ENCODE measurements at regions not wholly inside any gene's neighbourhood (a gene's known extent, or its start where the extent isn't known, plus 50 kb on each side); places are given as distances from the start of the nearest gene placed in this dataset.

GRCh38 chr17:69732272-69732918 is 317.9 kb downstream of the MAP2K6 start:
- DNase-seq: no peak
- 90 to 99% methylated on average over 3 of the region's 3 CpGs for WGBS, 2 donors
- no peaks in the 10 kb centered on the region for H3K27me3 ChIP-seq
- H3K4me3 ChIP-seq: no peak overlapping the region
- no peak for TF ChIP-seq POLR2A (IDR thresholded peaks at IDR 0.05)
- TF ChIP-seq CTCF (IDR thresholded peaks at IDR 0.05): no peak
- H3K9me3 ChIP-seq: no peaks in the 10 kb centered on the region
- H3K4me1 ChIP-seq: no peaks in the 10 kb centered on the region
- intact Hi-C loops (cut with DNase I; ENCODE audit: low total_unique reads): no loop called here
- no peak overlapping the region for H3K27ac ChIP-seq
- H3K36me3 ChIP-seq (ENCODE audit: low read depth, missing control alignments): no peaks in the 10 kb centered on the region

DNA sequence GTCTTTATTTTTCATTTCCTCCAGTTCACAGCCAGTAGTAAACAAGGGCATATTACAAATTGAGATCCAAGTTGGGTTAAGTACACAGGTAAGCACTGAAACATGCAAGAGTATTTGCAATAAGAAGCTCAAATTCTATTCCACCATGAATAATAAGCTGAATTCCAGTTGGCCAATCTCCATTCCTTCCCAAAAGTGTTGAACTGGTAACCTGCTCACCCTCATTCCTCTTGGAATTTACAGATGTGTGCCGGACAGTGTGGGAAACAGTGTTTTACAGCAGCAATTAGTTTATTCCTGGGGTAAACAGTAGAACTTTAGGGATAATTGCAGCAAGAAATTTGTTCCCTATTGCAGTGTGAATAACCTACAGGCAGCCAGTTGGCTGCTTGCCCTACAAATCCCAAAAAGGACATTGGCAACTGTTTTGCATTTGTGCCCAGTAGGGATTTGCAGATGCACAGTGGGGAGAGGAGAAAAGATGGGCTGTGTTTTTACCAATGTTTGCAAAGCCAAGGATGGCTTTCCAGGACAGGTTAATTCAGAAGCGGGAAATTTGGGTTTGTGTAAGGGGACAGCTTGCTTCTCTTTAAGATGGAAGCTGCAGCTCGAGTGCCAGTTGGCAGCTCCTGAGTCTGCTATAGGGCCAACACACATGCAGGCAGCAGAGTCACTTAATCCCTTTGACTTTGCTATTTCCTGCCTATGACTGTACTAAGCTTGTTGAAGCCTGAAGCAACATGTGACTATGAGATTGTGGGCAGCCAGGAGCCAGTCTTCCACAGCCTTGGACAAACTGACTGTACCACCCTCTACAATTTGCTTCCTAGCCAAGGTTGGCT is 318.9 kb downstream of the MAP2K6 start:
- DNase-seq: no peak
- H3K27ac ChIP-seq: no peak overlapping the region
- H3K27me3 ChIP-seq: no peaks in the 10 kb centered on the region
- 66 to 81% methylated on average over 3 of the region's 3 CpGs for WGBS, 2 donors
- TF ChIP-seq POLR2A (IDR thresholded peaks at IDR 0.05) (no peak), CTCF (IDR thresholded peaks at IDR 0.05) (no peak)
- no peak overlapping the region for H3K4me3 ChIP-seq
- no peaks in the 10 kb centered on the region for H3K9me3 ChIP-seq
- intact Hi-C loops (cut with DNase I; ENCODE audit: low total_unique reads): no loop called here
- no peaks in the 10 kb centered on the region for H3K36me3 ChIP-seq (ENCODE audit: low read depth, missing control alignments)
- H3K4me1 ChIP-seq: no peaks in the 10 kb centered on the region

GRCh38 chr17:69734656-69735055 is 320.2 kb downstream of the MAP2K6 start:
- Histone ChIP-seq H3K27me3 (no peaks in the 10 kb centered on the region), H3K36me3 (ENCODE audit: low read depth, missing control alignments) (no peaks in the 10 kb centered on the region), H3K4me1 (no peaks in the 10 kb centered on the region), H3K27ac (no peak overlapping the region), H3K4me3 (no peak overlapping the region), H3K9me3 (no peaks in the 10 kb centered on the region)
- DNase-seq: no peak
- TF ChIP-seq CTCF (IDR thresholded peaks at IDR 0.05) (no peak), POLR2A (IDR thresholded peaks at IDR 0.05) (no peak)
- 100% methylated on average over 1 of the region's 1 CpG for WGBS, 2 donors
- intact Hi-C loops (cut with DNase I; ENCODE audit: low total_unique reads): no loop called here

DNA sequence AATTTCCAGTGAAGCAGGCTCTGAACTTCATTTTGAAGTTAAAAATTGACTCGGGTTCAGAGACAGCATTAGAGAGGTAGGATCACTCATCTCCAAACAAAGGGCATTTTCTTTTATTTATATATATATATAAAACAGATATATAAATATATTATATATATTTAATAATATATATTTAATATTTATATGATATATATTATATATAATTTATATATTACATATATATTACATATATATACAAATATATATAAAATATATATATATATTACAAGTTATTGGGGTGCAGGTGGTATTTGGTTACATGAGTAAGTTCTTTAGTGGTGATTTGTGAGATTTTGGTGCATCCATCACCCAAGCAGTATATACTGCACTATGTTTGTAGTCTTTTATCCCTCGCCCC is 320.8 kb downstream of the MAP2K6 start:
- 85 to 94% methylated on average over 2 of the region's 2 CpGs for WGBS, 2 donors
- DNase-seq: no peak
- H3K27ac ChIP-seq: no peak overlapping the region
- no peaks in the 10 kb centered on the region for H3K9me3 ChIP-seq
- no peaks in the 10 kb centered on the region for H3K27me3 ChIP-seq
- no peaks in the 10 kb centered on the region for H3K36me3 ChIP-seq (ENCODE audit: low read depth, missing control alignments)
- TF ChIP-seq CTCF (IDR thresholded peaks at IDR 0.05) (no peak), POLR2A (IDR thresholded peaks at IDR 0.05) (no peak)
- intact Hi-C loops (cut with DNase I; ENCODE audit: low total_unique reads): no loop called here
- no peak overlapping the region for H3K4me3 ChIP-seq
- no peaks in the 10 kb centered on the region for H3K4me1 ChIP-seq

Data from testis (tissue), 2 donors.